Esophagus (tissue), 2 donors: ENCODE measurements at regions not wholly inside any gene's neighbourhood (a gene's known extent, or its start where the extent isn't known, plus 50 kb on each side); places are given as distances from the start of the nearest gene placed in this dataset.

Experiments
- H3K27ac ChIP-seq, 2 donors: one replicate each; pipeline ENCODE4 v1.5.1; 2013; ENCODE audit warnings: low read depth in 2 of 2, mild to moderate bottlenecking in 2 of 2, inconsistent platforms in 1 of 2, low read length in 1 of 2, moderate library complexity in 1 of 2
- H3K27me3 ChIP-seq, 2 donors: one replicate each; pipeline ENCODE4 v1.6.1; 2013; ENCODE audit warnings: low read length in 2 of 2, control low read depth in 1 of 2, mild to moderate bottlenecking in 1 of 2; ENCODE audit not compliant: insufficient read depth in 2 of 2, control insufficient read depth in 1 of 2
- H3K36me3 ChIP-seq, 2 donors: one replicate each; pipeline ENCODE4 v1.6.1; 2013; ENCODE audit warnings: low read length in 1 of 2; ENCODE audit not compliant: control insufficient read depth in 2 of 2, insufficient read depth in 2 of 2
- H3K4me1 ChIP-seq, 2 donors: one replicate each; pipeline ENCODE4 v1.6.1; 2013; ENCODE audit warnings: low read length in 1 of 2; ENCODE audit not compliant: control insufficient read depth in 2 of 2, insufficient read depth in 2 of 2
- H3K4me3 ChIP-seq, 2 donors: one replicate each; pipeline ENCODE4 v1.5.1; 2013; ENCODE audit warnings: low read length in 2 of 2, mild to moderate bottlenecking in 2 of 2, low read depth in 1 of 2, moderate library complexity in 1 of 2
- H3K9me3 ChIP-seq, 2 donors: one replicate each; pipeline ENCODE4 v1.6.1; 2013; ENCODE audit warnings: mild to moderate bottlenecking in 2 of 2, low read depth in 1 of 2, low read length in 1 of 2, moderate library complexity in 1 of 2; ENCODE audit not compliant: control insufficient read depth in 2 of 2, insufficient read depth in 1 of 2
- WGBS, 2 donors: extraction: QIAGEN DNeasy Blood & Tissue Kit; methylation state at CpG; one replicate each; pipeline ENCODE4 v1.1.7; 2013; 5-methylcytosine and 5-hydroxymethylcytosine counted together
- donor health status: healthy with polysubstance abuse.
- donor health status: Bipolar disorder and iron deficiency.

DNA sequence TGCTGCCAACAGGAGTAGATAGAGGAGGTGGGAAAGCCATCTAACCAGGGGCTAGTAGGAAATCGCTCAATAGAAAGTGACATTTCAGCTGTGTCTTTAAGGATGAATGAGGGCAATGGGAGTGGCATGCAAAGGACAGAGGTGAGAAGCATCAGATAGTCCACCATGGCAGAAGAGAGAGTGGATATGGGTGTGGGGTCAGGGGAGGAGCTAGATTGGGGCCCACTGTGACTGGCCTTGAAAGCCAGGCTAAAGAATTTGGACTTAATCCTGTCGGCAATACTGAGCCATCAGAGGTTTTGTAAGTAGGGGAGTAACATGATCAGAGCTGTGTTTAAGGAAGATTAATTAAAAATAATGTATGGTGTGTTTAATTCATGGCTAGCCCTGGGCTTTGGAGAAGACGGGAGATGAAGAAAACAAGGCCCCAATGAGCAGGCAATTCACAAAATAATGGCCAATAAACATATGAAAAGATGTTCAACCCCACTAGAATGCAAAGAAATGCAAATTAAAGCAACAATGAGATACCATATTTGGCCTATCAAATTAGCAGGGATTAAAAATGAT lies 98.1 kb upstream of the PJA1 start:
- WGBS, 2 donors: 70 to 83% methylated on average over 3 of the region's 3 CpGs
- Histone ChIP-seq H3K27ac (no peak overlapping the region), H3K9me3 (no peaks in the 10 kb centered on the region), H3K4me3 (no peak overlapping the region), H3K27me3 (peaks cover 0 to 5% of the 10 kb centered on the region in 2 donors), H3K4me1 (no peaks in the 10 kb centered on the region), H3K36me3 (no peaks in the 10 kb centered on the region)

DNA sequence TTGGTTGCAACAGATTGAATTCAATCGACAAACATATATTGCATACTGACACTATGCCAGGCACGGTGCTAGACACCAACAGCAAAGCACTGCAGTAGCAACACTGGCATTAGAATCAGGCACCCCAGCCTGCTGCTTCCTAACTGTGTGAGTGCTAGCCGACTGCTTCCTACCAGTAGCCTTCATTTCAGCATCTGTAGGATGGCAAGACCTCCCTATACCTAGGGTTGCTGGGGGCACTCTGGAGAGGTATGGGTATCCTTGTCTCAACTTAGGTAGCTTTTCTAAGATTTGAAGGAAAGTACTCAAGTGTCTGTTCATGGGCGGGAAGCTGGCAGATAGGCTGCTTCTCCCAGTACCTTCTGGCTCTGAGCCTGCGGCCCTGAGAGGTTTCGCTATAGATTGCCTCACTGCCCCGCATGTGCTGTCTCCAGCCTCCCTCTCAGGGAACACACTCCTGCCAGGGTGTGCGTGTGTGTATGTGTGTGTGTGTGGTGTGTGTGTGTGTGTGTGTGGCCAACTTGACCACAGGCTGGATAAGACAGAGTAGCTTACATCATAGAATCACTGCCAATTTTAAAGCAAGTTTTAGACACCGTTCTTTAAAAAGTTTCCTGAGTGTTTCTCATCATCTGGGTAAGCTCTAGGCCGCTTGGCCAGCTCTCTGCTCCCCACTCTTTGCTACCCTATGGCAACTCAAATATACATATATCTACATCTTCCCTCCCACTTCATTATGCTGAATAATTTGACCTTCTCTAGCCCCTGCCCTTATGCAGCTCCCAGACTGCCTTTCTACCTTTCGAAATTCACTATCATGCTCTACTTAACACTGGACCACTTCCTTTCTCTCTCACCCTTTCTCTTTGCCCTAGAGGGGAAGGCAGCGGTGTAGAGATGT lies 97.0 kb upstream of the PJA1 start:
- Histone ChIP-seq H3K9me3 (no peaks in the 10 kb centered on the region), H3K4me3 (no peak overlapping the region), H3K36me3 (no peaks in the 10 kb centered on the region), H3K27me3 (peaks cover 0 to 5% of the 10 kb centered on the region in 2 donors), H3K4me1 (no peaks in the 10 kb centered on the region), H3K27ac (no peak overlapping the region)
- WGBS, 2 donors: 59 to 61% methylated on average over 12 of the region's 12 CpGs

DNA sequence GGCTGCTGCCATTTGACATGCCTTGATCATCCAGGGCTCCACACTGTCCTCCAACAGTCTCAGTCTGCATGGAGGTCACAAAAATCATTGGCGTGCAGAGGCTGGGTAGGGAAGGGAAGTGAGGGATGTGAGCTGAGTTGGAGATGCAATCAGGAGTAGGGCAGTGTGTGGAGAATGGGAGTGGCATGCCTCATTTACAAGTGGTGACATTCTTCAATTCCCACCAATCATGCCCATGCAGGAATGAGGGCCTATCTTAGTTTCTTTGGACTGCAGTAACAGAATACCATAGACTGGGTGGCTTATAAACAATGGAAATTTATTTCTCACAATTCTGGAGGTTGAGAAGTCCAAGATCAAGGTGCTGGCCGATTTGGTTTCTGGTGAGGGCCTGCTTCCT lies 94.9 kb upstream of the PJA1 start:
- Histone ChIP-seq H3K4me1 (peaks cover 0 to 3% of the 10 kb centered on the region in 2 donors), H3K36me3 (no peaks in the 10 kb centered on the region), H3K4me3 (no peak overlapping the region), H3K9me3 (no peaks in the 10 kb centered on the region), H3K27me3 (peaks cover 0 to 5% of the 10 kb centered on the region in 2 donors), H3K27ac (no peak overlapping the region)
- WGBS, 2 donors: 73 to 82% methylated on average over 2 of the region's 2 CpGs

DNA sequence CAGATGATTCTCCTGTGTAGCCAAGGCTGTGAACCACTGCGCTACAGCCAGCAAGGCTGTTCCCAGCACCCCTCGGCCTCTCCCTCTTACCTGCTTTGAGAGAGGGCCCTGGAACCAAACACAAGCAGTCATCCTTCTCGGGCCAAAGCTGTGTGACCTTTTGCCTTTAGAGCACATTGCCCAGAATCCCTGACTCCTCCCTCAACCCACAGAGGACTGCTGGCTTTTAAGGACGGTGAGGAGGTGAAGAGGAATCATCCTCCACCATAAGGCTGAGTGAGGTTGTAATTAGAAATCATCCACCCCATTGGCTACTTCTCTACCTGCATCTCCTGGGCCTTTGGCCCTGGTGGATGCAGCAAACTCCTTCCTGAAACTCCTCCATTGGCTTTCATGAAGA lies 93.6 kb upstream of the PJA1 start:
- Histone ChIP-seq H3K27ac (no peak overlapping the region), H3K4me3 (no peak overlapping the region), H3K4me1 (peaks cover 0 to 3% of the 10 kb centered on the region in 2 donors), H3K9me3 (no peaks in the 10 kb centered on the region), H3K36me3 (no peaks in the 10 kb centered on the region), H3K27me3 (peaks cover 0 to 5% of the 10 kb centered on the region in 2 donors)
- WGBS, 2 donors: 71 to 87% methylated on average over 4 of the region's 4 CpGs

DNA sequence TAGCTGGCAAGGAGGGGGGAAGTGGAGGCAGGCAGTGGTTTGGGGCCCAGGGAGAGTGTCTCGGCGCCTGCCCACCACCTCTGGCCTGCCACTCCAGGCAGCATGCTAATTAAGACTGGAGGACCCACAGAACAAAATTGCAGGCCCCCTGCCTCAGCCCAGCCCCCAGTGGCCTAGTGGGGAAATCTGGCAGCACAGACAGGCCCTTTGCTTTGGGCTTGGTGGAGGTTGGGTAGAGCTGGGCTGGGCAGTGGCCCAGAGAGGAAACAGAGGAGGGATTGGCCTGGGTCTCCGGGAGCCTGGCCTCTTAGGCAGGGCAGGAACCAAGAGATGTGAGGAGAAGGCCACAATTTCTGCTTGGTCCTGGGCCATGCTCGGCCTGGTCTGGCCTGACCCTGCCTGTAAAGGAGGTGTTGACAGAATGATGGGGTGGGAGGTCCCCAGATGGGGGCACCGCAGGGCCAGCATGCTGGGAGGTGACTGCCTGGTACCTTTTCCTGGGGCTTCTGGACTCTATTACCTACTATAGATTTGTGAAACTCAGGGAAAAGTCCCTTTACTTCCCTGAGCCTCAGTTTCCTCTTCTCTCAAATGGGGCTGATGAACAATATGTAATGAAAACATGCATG lies 92.4 kb upstream of the PJA1 start:
- Histone ChIP-seq H3K27me3 (no peaks in the 10 kb centered on the region), H3K27ac (no peak overlapping the region), H3K36me3 (no peaks in the 10 kb centered on the region), H3K9me3 (no peaks in the 10 kb centered on the region), H3K4me1 (peaks cover 0 to 3% of the 10 kb centered on the region in 2 donors), H3K4me3 (no peak overlapping the region)
- WGBS, 2 donors: 74 to 85% methylated on average over 5 of the region's 5 CpGs

DNA sequence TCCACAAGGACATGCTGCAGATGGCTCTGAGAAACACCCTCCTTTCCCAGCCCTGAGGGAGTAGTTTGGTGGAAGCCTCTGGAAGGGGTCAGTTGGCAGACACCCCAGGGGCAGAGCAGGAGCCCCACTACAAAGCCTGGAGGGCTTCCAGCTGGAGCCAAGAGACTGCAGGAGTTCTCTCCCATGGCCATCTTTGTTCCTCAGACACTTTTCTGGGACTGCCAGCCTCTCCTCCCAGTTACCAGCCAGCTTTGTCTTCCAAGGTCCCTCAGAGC lies 91.0 kb upstream of the PJA1 start:
- H3K36me3 ChIP-seq: no peaks in the 10 kb centered on the region
- H3K27ac ChIP-seq: no peak overlapping the region
- no peaks in the 10 kb centered on the region for H3K9me3 ChIP-seq
- no peaks in the 10 kb centered on the region for H3K27me3 ChIP-seq
- H3K4me1 ChIP-seq: peaks cover 0 to 3% of the 10 kb centered on the region in 2 donors
- no peak overlapping the region for H3K4me3 ChIP-seq

DNA sequence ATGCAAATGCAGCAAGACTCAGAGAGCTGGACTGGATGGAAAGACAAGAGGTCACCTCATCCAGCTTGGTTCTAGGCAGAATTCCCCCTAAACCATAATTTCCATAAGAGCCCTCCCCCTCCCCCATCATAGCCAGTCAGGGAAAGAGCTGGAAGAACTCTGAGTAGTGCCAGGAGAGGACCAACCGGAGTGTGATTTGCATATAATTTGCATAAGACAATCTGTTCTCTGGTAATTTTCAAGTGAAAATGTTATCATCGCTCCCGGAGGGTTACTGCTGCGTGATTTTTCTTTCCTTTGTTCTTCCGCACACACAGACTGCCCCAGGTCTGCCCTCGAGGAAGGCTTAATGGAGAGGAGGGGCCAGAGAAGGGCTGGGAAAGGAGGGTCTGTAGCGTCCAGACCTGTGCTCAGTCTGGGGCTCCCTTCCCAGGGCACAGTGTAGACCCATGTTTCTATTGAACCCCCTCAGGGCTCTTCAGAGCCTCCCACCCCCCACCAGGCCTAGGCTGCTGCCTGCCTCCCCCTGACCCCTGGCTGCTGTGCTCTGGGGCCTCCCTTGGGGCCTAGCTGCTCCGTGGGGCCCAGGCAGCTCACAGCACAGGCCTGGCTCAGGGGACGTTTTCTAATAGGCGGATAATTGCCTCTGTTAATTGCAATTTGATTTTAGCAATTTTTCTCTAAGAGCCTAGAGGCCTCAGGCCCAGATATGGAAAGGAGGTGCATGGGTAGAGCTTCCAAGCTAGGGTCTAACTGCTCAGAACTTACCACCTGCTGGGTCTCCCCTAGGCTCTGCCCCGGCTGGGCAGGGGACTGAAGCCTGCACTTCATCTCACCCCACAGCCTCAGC lies 90.4 kb upstream of the PJA1 start:
- WGBS, 2 donors: 69 to 79% methylated on average over 11 of the region's 11 CpGs
- H3K9me3 ChIP-seq: no peaks in the 10 kb centered on the region
- H3K4me3 ChIP-seq: no peak overlapping the region
- no peak overlapping the region for H3K27ac ChIP-seq
- peaks cover 0 to 3% of the 10 kb centered on the region in 2 donors for H3K4me1 ChIP-seq
- no peaks in the 10 kb centered on the region for H3K36me3 ChIP-seq
- H3K27me3 ChIP-seq: no peaks in the 10 kb centered on the region

DNA sequence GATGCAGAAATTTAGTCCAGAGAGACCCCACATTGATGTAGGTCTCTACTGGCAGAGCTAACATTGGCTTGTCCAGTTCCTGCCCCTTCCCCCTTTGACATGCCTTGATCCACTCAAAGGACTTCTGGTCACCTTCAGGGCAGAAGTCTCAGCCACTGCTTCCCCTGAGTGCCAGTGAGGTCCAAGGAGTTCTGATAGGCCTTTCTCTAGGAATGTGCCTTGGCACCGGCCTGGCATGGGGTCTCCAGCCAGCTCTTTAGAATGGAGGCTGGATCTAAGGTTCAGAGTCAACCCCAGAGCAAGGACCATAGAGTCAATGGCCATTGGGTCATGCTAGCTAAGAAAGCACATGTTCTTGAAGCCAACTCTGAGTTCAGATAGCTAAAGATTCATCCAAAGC lies 88.6 kb upstream of the PJA1 start:
- H3K36me3 ChIP-seq: no peaks in the 10 kb centered on the region

DNA sequence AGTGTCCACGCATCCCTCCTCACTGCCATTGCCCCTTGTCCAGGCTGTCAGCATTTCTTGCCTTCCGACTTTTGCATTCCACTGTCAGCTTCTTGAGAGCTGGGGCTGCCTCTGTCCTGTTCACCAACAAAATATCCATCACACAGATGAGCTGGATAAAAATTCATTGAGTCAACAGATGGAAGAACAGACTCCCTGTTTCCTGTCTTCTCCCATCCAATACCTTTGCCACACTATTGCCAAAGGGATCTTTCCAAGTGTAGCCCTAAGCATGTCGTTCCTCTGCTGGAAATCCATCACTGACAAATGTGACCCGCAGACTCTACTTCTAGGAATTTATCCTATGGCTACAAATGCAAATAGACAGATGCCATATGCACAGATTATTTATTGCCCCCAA lies 78.0 kb upstream of the PJA1 start:
- peaks cover 0 to 7% of the 10 kb centered on the region in 2 donors for H3K27me3 ChIP-seq
- WGBS, 2 donors: 72 to 79% methylated on average over 4 of the region's 4 CpGs

More for the DNA sequence above, 88.6 kb upstream of the PJA1 start:
- Histone ChIP-seq H3K4me1 (peaks cover 0 to 3% of the 10 kb centered on the region in 2 donors), H3K27me3 (no peaks in the 10 kb centered on the region), H3K9me3 (no peaks in the 10 kb centered on the region), H3K27ac (no peak overlapping the region), H3K4me3 (no peak overlapping the region)
- 88% methylated on average over 1 of the region's 1 CpG for WGBS, 2 donors

More for the DNA sequence above, 78.0 kb upstream of the PJA1 start:
- H3K4me3 ChIP-seq: no peak overlapping the region
- no peaks in the 10 kb centered on the region for H3K4me1 ChIP-seq
- no peak overlapping the region for H3K27ac ChIP-seq
- peaks cover 0 to 3% of the 10 kb centered on the region in 2 donors for H3K9me3 ChIP-seq
- no peaks in the 10 kb centered on the region for H3K36me3 ChIP-seq
